Fibroblast of gingiva (primary cell): ENCODE measurements at regions not wholly inside any gene's neighbourhood (a gene's known extent, or its start where the extent isn't known, plus 50 kb on each side); places are given as distances from the start of the nearest gene placed in this dataset.

Experiments
- DNase-seq: peaks from one replicate; pipeline ENCODE4 v3.0.0-alpha.2; 2011; ENCODE audit warnings: low read depth

DNA sequence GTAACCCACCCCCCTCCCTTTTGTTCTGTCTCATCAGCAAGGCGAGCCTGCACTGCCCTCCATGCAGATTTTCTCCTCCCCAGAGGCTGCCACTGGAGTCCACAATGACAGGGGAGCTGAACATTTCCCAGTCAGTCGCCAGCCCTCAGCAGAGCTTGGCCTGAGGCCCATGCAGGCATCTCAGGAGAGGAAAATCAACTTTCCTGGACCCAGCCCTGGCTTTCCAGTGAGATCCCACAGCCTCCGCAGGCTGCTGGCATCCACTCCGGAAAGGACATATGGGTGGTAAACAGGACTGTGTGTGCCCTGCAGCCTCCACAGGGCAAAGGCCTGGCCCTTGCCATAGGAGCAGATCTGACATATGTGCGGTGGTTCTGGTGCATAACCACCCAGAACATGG is 253.8 kb downstream of the TNS1 start:
- DNase-seq = no peak

GRCh38 chr2:217746808-217747207 is 256.0 kb downstream of the TNS1 start:
- no peak for DNase-seq

DNA sequence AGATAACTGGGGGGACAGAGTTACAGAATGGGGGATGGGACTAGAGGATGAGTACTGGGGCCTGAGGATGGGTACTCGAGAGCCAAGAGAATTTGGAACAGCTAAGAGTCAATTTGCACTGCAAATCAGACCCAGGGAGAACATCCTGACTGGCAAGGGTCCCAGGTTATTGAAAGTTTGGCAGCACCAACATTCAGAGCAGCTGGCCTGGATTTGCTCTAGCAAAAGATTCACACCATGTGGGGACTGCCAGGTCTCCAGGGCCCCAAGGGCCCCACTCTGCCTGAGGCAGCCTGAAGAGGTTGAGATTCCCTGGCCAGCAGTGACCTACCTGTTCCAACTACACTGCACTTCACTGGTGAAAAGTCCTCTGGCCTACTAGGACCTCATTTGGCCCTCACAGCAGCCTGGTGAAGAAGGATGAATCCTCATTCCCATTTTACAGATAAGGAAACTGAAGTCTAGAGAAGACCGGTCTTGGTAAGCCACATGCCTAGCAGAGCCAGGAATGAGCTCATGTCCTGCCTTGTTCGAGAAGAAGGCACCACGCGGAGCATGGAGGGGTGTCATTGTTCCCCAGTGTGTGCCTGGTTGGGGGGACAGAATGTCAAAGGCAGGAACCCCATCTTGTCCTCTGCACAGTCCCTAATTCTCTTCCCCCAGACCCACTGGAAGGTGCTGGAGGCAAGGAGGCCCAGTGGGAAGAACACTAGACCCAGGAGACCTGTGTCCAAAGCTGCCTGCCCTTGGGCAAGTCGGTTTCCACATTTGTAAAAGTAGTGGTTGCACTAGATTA is 258.6 kb downstream of the TNS1 start:
- DNase-seq = peak; percentile 58

DNA sequence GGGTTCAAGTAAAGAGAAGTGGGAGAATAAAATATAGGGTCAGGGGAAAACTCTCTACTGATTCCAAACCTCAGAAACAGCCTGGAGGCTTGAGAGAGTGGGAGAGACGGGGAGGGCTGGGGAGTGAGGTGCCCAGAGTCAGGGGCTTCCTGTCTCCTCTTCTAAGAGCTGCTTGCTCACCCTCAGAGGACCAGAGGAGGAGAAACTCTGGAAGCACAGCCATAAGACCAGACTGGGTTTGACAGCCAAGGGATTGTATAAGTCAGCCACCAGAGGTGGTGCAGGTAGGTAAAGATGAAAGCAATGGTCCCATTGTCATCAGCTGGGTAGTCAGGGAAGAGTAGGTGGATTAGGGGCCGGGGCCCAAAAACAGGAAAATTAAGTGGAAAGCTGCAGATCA is 259.4 kb downstream of the TNS1 start:
- no peak for DNase-seq

DNA sequence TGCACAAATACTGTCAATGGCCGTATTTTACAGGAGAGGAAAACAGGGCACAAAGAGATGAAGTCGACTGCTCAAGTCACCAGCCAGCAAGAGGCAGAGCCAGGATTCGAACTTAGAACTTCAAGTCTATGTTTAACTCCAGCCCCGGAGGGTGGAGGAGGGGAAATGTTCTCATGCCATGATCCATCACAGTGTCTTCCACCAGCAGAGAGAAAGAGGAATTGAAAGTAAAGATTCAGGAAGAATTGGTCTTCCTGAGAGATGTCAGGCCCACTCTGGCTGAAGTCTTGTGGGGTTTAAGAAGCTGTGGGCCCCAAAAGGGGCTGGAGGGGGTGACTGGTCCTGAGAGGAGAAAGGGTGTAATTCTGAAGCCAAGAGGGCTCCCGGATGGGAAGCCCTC is 260.0 kb downstream of the TNS1 start:
- no peak for DNase-seq

DNA sequence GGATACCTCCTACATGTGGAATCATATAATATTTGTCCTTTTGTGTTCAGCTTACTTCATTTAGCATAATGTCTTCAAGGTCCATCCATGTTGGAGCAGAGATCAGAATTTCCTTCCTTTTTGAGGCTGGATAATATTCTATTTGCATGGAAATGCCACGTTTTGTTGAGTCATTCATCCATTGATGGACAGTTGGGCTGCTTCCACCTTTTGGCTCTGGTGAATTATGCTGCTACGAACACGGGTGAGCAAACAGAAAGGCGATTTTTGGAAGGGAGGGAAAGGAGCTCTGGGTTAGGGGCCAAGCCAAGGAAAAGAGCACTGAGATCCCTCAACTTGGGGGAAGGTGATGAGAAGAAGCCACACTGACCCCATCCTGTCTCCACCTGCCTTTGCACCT is 260.5 kb downstream of the TNS1 start:
- no peak for DNase-seq

DNA sequence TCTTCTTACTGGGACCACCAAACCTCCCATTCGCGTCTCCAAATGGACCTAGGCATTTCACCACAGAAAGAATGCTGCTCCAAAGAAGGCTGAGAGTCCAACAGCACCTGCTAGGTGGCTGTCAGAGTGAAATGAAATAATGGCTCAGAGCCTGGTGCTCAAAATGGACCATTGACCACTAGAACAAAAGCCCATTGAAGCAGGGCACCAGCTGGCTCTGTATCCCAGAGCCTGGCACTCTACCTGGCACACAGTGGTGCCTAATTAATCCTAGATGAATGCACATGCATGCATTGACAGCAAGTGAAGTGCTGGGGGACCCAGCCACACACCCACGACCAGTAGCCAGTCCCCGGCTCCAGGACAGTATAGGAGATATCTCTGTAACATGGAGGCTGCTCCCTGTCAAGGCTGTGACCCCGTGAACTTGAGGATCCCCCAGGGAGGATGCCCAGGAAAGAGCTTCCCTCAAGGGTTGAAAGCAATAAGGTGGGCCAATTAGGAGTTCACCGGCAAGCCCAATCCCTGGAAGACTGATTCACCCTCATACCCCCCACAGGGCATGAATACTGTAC is 261.3 kb downstream of the TNS1 start:
- DNase-seq = no peak

- peak; percentile 21 for DNase-seq
Measured at GRCh38 chr2:217740756-217741155, 262.0 kb downstream of the TNS1 start.

GRCh38 chr2:217740178-217740577 is 262.6 kb downstream of the TNS1 start:
- no peak for DNase-seq

DNA sequence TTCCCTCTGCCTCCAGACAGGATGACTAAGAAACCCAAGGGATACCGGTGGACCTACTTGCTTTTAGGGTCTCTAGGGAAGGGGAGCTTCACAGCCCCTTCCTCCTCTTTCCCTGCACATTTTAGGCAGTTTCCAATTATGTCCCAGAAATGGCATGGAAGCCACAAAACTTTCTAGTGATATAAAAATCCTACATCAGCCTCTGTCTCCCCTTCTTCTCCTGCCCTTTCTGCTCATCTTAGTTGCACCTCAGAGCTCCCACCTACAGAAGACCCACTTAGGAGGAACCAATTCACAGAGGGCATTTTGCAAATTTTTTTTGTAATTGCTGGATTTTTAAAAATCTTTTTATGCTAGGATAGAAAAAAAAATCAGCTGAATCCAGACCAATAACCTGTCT is 263.1 kb downstream of the TNS1 start:
- no peak for DNase-seq

GRCh38 chr2:217738061-217738460 is 264.7 kb downstream of the TNS1 start:
- DNase-seq = no peak

DNA sequence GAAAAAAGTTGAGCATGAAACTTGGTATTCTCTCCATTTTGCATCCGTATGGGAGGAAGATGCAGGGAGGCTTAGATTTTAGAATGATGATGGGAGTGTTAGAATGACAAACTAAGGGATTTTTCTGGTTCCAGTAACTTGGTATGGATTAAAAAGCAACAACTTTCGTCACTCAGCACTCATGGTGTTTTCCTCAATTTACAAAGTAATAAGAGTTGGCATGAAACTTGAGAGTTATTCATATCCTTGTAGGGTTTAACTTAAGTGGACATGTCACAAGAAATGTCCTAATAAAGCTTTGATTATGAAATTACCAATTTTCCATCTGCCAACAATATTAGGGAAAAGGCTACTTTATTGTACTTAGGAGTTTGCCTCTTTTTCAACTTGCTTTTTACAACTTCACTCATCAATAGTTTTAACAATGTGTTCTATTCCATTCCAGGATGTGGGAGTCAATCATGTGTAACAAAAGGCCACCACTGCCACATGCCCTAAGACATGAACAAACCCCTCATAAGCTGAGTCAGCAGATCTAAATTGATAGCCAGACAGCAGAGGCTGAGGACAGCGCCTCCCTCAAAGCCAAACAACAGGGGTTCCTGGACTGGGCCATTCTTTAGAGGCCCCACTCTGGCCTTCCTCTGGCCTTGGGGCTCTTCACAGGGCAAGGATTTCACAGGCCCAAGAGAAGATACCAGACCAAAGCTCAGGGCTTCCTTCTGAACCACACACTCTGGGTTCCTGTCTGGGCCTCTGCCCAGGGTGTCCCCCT is 265.8 kb downstream of the TNS1 start:
- peak; percentile 26 for DNase-seq

- no peak for DNase-seq
Measured at GRCh38 chr2:217735899-217736298, 266.9 kb downstream of the TNS1 start.

DNA sequence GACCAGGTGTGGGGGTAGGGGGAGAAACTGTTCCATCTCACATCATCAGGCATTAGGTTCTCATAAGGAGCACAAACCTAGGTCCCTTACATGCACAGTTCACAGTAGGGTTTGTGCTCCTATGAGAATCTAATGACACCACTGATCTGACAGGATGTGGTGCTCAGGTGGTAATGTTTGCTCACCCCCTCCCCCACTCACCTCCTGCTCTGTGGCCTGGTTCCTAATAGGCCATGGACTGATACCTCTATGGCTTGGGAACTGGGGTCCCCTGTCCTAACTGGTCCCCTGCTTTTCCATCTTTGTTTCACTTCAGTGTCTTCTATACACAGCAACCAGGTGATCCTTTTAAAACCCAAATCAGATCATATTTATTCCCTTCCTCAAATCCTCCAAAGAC is 267.8 kb downstream of the TNS1 start:
- no peak for DNase-seq

- DNase-seq = no peak
Measured at GRCh38 chr2:217733461-217733860, 269.3 kb downstream of the TNS1 start.

GRCh38 chr2:217732992-217733391 is 269.8 kb downstream of the TNS1 start:
- DNase-seq = peak; percentile 31

GRCh38 chr2:217731805-217732204 is 271.0 kb downstream of the TNS1 start:
- DNase-seq = no peak

- peak; percentile 68 for DNase-seq
Measured at GRCh38 chr2:217729421-217730053, 273.3 kb downstream of the TNS1 start.

GRCh38 chr2:217727801-217728200 is 275.0 kb downstream of the TNS1 start:
- DNase-seq = no peak

GRCh38 chr2:217725409-217725808 is 277.4 kb downstream of the TNS1 start:
- DNase-seq = no peak

- no peak for DNase-seq
Measured at GRCh38 chr2:217724471-217724870, 278.3 kb downstream of the TNS1 start.

DNA sequence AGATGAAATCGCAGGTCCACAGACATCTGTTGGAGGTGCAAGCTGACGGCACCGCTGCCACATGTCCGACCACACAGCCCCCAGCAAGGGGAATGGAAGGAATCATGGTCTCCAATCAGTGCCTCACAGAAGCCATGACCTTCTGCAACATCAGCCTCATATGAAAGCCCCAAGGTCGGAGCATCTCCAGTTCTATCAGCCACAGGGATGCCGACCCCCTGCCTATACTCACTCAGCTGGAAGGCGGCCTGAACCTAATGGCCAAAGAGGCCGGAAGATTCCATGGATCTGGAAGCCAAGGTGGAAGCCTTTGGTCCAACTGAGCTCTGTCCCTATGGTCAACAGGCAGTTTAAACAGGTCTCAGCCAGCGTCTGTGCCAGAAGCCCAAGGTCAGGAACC is 278.8 kb downstream of the TNS1 start:
- no peak for DNase-seq
